Neural progenitor cell (in vitro differentiated cells): ENCODE measurements at regions not wholly inside any gene's neighbourhood (a gene's known extent, or its start where the extent isn't known, plus 50 kb on each side); places are given as distances from the start of the nearest gene placed in this dataset.

Experiments used
- EZH2 ChIP-seq: fragments of 200-600 bp; sonication (generic); IDR thresholded peaks from 2 replicates; pipeline ENCODE4 v1.6.1; 2017; ENCODE audit warnings: antibody characterized with exemption, mild to moderate bottlenecking, moderate library complexity
- EZH2phosphoT487 ChIP-seq: fragments of 200-600 bp; sonication (generic); IDR thresholded peaks from 2 replicates; pipeline ENCODE4 v1.6.1; 2017; ENCODE audit warnings: antibody characterized with exemption
- TF ChIP-seq, protein P1 (sequence below): fragments of 200-600 bp; sonication (generic); IDR thresholded peaks from 2 replicates; pipeline ENCODE4 v1.5.1; 2017; ENCODE audit warnings: antibody characterized with exemption, mild to moderate bottlenecking

DNA sequence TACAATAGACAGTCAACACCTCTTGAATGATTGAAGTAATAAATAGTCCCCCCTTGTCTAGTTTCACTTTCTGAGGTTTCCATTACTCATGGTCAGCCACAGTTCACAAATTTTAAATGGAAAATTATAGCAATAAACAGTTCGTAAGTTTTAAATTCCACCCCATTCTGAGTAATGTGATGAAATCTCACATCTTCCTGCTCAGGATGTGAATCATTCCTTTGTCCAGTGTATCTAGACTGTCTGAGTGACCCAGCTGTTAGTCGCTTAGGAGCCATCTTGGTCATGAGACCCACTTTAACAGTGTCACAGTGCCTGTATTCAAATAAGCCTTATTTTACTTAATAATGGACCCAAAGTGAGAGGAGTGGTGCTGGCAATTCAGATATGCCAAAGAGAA is 311.6 kb upstream of the PRR16 start:
- TF ChIP-seq, protein P1, sequence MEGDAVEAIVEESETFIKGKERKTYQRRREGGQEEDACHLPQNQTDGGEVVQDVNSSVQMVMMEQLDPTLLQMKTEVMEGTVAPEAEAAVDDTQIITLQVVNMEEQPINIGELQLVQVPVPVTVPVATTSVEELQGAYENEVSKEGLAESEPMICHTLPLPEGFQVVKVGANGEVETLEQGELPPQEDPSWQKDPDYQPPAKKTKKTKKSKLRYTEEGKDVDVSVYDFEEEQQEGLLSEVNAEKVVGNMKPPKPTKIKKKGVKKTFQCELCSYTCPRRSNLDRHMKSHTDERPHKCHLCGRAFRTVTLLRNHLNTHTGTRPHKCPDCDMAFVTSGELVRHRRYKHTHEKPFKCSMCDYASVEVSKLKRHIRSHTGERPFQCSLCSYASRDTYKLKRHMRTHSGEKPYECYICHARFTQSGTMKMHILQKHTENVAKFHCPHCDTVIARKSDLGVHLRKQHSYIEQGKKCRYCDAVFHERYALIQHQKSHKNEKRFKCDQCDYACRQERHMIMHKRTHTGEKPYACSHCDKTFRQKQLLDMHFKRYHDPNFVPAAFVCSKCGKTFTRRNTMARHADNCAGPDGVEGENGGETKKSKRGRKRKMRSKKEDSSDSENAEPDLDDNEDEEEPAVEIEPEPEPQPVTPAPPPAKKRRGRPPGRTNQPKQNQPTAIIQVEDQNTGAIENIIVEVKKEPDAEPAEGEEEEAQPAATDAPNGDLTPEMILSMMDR = no peak
- TF ChIP-seq EZH2 (no peak), EZH2phosphoT487 (no peak)
